A673 (cell line): ENCODE measurements at regions not wholly inside any gene's neighbourhood (a gene's known extent, or its start where the extent isn't known, plus 50 kb on each side); places are given as distances from the start of the nearest gene placed in this dataset.
A peak's percentile ranks its signal among the peaks of the same experiment; 100 is the strongest.

Experiments
- BruUV-seq: library from RNA; stranded (reverse); fragments of 400-500 nt; replicated peaks from 2 replicates; lab custom pipeline; 2021; lab: Mats Ljungman, UMichigan
- CTCF ChIA-PET: fragments of 300-600 bp; sonication (Branson Sonifier 250); formaldehyde crosslinking; loops from one replicate; lab custom pipeline; 2022; ENCODE audit warnings: antibody characterized with exemption; lab: Charles Lee
- POLR2A ChIA-PET: fragments of 300-600 bp; sonication (Branson Sonifier 250); formaldehyde crosslinking; loops from one replicate; lab custom pipeline; 2022; ENCODE audit warnings: antibody characterized with exemption; ENCODE audit not compliant: low non-redundant PET; lab: Charles Lee
- DNase-seq: peaks from one replicate; pipeline ENCODE4 v3.0.0-alpha.2; 2015; ENCODE audit warnings: low spot score
- H3K27ac ChIP-seq: fragments of 200-600 bp; sonication (generic); 2 replicates; pipeline ENCODE4 v1.5.1; 2016; ENCODE audit warnings: mixed run types, low read depth, mild to moderate bottlenecking, mixed read lengths, antibody characterized with exemption, low read length; ENCODE audit not compliant: poor library complexity, severe bottlenecking
- H3K27me3 ChIP-seq: fragments of 200-600 bp; sonication (generic); replicated peaks from 2 replicates; pipeline ENCODE4 v1.6.1; 2017; ENCODE audit warnings: mixed run types, low read depth, mild to moderate bottlenecking, mixed read lengths, antibody characterized with exemption, low read length; ENCODE audit not compliant: insufficient read depth, poor library complexity
- H3K36me3 ChIP-seq: fragments of 200-600 bp; sonication (generic); 2 replicates; pipeline ENCODE4 v1.6.1; 2016; ENCODE audit warnings: mixed run types, mild to moderate bottlenecking, mixed read lengths, antibody characterized with exemption, low read length; ENCODE audit not compliant: insufficient read depth, poor library complexity, severe bottlenecking
- H3K4me1 ChIP-seq: fragments of 200-600 bp; sonication (generic); 2 replicates; pipeline ENCODE4 v1.6.1; 2017; ENCODE audit warnings: mixed run types, mild to moderate bottlenecking, mixed read lengths, antibody characterized with exemption, low read length; ENCODE audit not compliant: insufficient read depth, poor library complexity, severe bottlenecking
- H3K4me3 ChIP-seq: fragments of 200-600 bp; sonication (generic); 2 replicates; pipeline ENCODE4 v1.5.1; 2016; ENCODE audit warnings: low read depth, mixed run types, mild to moderate bottlenecking, mixed read lengths, low read length; ENCODE audit not compliant: poor library complexity, severe bottlenecking
- H3K9me3 ChIP-seq: fragments of 200-600 bp; sonication (generic); 2 replicates; pipeline ENCODE4 v1.6.1; 2016; ENCODE audit warnings: mixed run types, low read depth, mild to moderate bottlenecking, mixed read lengths, antibody characterized with exemption, low read length; ENCODE audit not compliant: poor library complexity, severe bottlenecking
- CTCF ChIP-seq: fragments of 300-800, 200-600 bp; sonication (generic); conservative IDR thresholded peaks from 2 replicates; pipeline ENCODE4 v1.5.1; 2017; ENCODE audit warnings: low read depth, mild to moderate bottlenecking, antibody characterized with exemption, low read length, moderate library complexity, mixed read lengths
- EZH2 ChIP-seq: fragments of 200-600 bp; sonication (generic); IDR thresholded peaks from 2 replicates; pipeline ENCODE4 v1.6.1; 2017; ENCODE audit warnings: borderline replicate concordance, low read depth, mild to moderate bottlenecking, mixed read lengths, antibody characterized with exemption, low read length; ENCODE audit not compliant: poor library complexity, severe bottlenecking
- intact Hi-C: fragments of 100-400 bp; cut with micrococcal nuclease; formaldehyde crosslinking; loops from one replicate; pipeline ENCODE4 v1.10.0; 2022; ENCODE audit not compliant: unreplicated experiment

- TF ChIP-seq EZH2, result peak; percentile 45
- no peak for TF ChIP-seq CTCF
- no peak for DNase-seq
- Histone ChIP-seq H3K4me1 (no peaks in the 10 kb centered on the region), H3K27me3 (peaks cover 96% of the 10 kb centered on the region), H3K36me3 (no peaks in the 10 kb centered on the region), H3K4me3 (no peak overlapping the region), H3K9me3 (no peaks in the 10 kb centered on the region), H3K27ac (no peak overlapping the region)
- CTCF ChIA-PET, result no interaction called here
- no TSS peak for BruUV-seq
- intact Hi-C loops, result no loop called here
- POLR2A ChIA-PET, result no interaction called here
These were observed 137.8 kb downstream of the ENGASE start for GRCh38 chr17:79212149-79213087.

DNA sequence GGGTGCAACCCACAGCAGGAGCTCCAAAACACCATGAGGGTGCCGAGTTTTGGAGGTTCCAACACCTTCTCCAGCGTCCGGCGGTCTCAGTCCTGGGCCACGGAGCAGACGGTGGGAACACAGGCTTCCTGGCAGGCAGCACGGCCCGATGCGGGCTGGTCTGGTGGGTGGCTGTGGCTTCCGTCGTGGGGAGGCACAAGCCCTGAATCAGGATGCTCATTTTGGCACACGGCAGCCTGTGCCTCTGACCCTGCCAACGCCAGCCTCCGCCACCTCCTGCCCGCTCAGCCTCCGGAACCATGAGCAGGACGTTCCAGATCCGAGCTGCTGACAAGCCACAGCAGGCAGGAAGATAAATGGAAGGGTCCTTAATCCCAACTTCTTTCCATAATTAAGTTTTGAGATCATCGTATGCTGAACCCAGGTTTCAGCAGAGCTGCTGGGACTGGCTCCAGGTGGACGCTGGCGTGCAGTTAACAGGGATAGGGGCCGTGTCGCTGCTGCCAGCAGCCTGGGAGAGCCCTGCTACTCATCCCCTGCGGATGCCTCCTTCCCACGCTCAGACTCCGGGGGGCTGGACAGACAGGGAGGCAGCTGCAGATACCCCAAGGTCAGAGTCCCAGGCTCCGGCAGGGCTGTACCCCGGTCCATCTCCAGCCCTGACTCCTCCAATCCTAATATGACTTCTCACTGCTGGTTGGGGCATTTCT lies 136.6 kb downstream of the ENGASE start:
- intact Hi-C loops, result no loop called here
- ChIA-PET CTCF (no interaction called here), POLR2A (interaction anchor here (0.5 kb wide), 1 partner anchor 393 kb away, joined by 3 read pairs; no protein-coding TSS in a partner anchor)
- H3K36me3 ChIP-seq, result no peaks in the 10 kb centered on the region
- no peaks in the 10 kb centered on the region for H3K4me1 ChIP-seq
- BruUV-seq, result no TSS peak
- TF ChIP-seq EZH2 (no peak), CTCF (no peak)
- no peak overlapping the region for H3K27ac ChIP-seq
- no peak for DNase-seq
- no peaks in the 10 kb centered on the region for H3K9me3 ChIP-seq
- peaks cover 98% of the 10 kb centered on the region for H3K27me3 ChIP-seq
- no peak overlapping the region for H3K4me3 ChIP-seq

DNA sequence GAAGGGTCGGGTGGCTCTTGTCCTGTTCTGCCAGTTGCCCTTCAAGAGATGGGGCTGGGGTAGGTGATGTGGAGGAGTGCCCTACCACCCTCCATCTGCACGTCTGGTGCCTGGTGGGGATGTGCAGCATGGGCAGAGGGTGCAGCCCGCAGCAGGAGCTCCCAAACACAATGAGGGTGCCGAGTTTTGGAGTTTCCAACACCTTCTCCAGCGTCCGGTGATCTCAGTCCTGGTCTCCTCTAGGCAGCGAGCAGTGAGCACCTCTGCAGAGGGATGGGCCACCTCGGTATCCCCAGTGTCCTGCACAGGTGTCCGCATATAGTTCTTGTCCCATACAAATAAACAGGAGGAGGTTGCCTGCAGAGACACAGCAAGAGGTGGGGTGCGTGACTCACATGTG lies 136.0 kb downstream of the ENGASE start:
- no peak overlapping the region for H3K4me3 ChIP-seq
- peaks cover 98% of the 10 kb centered on the region for H3K27me3 ChIP-seq
- no peak overlapping the region for H3K27ac ChIP-seq
- no peaks in the 10 kb centered on the region for H3K9me3 ChIP-seq
- H3K4me1 ChIP-seq, result no peaks in the 10 kb centered on the region
- CTCF ChIA-PET, result no interaction called here
- no peaks in the 10 kb centered on the region for H3K36me3 ChIP-seq
- no TSS peak for BruUV-seq
- TF ChIP-seq CTCF, result no peak
- TF ChIP-seq EZH2, result no peak
- intact Hi-C loops, result no loop called here
- DNase-seq, result no peak
- POLR2A ChIA-PET, result no interaction called here
